Liver (tissue), 3 donors: ENCODE measurements at regions not wholly inside any gene's neighbourhood (a gene's known extent, or its start where the extent isn't known, plus 50 kb on each side); places are given as distances from the start of the nearest gene placed in this dataset.

Experiments used
- ATF3 ChIP-seq: IDR thresholded peaks from 2 replicates; pipeline ENCODE4 v1.6.1; 2016; ENCODE audit warnings: antibody characterized with exemption
- CTCF ChIP-seq: fragments of 150-350 bp; IDR thresholded peaks from 2 replicates; pipeline ENCODE4 v1.5.1; 2017; ENCODE audit warnings: improper control_type of control experiment, low read depth, low read length; ENCODE audit not compliant: missing input control
- FOXA1 ChIP-seq: IDR thresholded peaks from 2 replicates; pipeline ENCODE4 v1.6.1; 2016; ENCODE audit warnings: antibody characterized with exemption
- GABPA ChIP-seq, 2 donors: IDR thresholded peaks in 1 of 2; conservative IDR thresholded peaks in 1 of 2; 2 replicates each; pipeline ENCODE4 v1.6.1; 2016; ENCODE audit warnings: antibody characterized with exemption in 2 of 2, mild to moderate bottlenecking in 1 of 2, moderate library complexity in 1 of 2
- JUND ChIP-seq, 2 donors: IDR thresholded peaks; 2 replicates each; pipeline ENCODE4 v1.6.1; 2016; ENCODE audit warnings: antibody characterized with exemption in 2 of 2
- RAD21 ChIP-seq, 2 donors: IDR thresholded peaks; 2 replicates each; pipeline ENCODE4 v1.6.1; 2016; ENCODE audit warnings: antibody characterized with exemption in 2 of 2, mild to moderate bottlenecking in 2 of 2
- REST ChIP-seq: IDR thresholded peaks from 2 replicates; pipeline ENCODE4 v1.6.1; 2016; ENCODE audit warnings: antibody characterized with exemption, mild to moderate bottlenecking
- RXRA ChIP-seq, 2 donors: IDR thresholded peaks; 2 replicates each; pipeline ENCODE4 v1.6.1; 2017 to 2018; ENCODE audit warnings: antibody characterized with exemption in 2 of 2, mild to moderate bottlenecking in 1 of 2
- SP1 ChIP-seq: IDR thresholded peaks from 2 replicates; pipeline ENCODE4 v1.6.1; 2018; ENCODE audit warnings: antibody characterized with exemption, mild to moderate bottlenecking
- TAF1 ChIP-seq: conservative IDR thresholded peaks from 2 replicates; pipeline ENCODE4 v1.6.1; 2016; ENCODE audit warnings: antibody characterized with exemption, mild to moderate bottlenecking
- YY1 ChIP-seq: IDR thresholded peaks from 2 replicates; pipeline ENCODE4 v1.6.1; 2016; ENCODE audit warnings: antibody characterized with exemption, mild to moderate bottlenecking
- TF ChIP-seq, protein P1 (sequence below): IDR thresholded peaks from 2 replicates; pipeline ENCODE4 v1.6.1; 2016; ENCODE audit warnings: antibody characterized with exemption
- TF ChIP-seq, protein P2 (sequence below): IDR thresholded peaks from 2 replicates; pipeline ENCODE4 v1.6.1; 2016; ENCODE audit warnings: antibody characterized with exemption
- donor health status: healthy.
- donor health status: healthy.

DNA sequence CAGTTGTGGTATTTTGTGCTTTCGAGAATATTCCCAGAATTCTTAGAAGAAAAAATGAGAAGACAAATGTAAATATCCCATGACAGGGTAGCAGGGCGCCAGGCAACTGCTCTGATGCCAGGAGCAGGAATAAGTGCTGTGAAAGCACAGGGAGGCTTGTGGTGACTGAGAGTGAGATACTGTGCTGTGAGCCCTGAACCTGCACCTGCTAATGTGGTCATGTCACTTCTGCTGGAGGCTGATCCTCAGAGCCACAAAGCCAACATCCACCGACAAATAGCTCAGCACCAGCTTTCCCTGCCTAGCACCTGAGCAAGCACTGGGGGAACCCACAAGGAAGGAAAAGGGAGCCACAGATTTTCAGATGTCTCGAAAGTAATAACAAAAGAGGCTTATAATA lies 368.6 kb upstream of the CDH4 start:
- TF ChIP-seq CTCF, result no peak
- no peak for TF ChIP-seq RAD21 (IDR thresholded peaks at IDR 0.05)
- TF ChIP-seq ATF3, result no peak
- TF ChIP-seq JUND (IDR thresholded peaks at IDR 0.05), result no peak
- TF ChIP-seq, protein P1, sequence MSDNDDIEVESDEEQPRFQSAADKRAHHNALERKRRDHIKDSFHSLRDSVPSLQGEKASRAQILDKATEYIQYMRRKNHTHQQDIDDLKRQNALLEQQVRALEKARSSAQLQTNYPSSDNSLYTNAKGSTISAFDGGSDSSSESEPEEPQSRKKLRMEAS, result no peak
- no peak for TF ChIP-seq REST
- TF ChIP-seq FOXA1, result no peak
- TF ChIP-seq TAF1, result no peak
- no peak for TF ChIP-seq GABPA (IDR thresholded peaks at IDR 0.05 in 1 of 2, conservative IDR thresholded peaks at IDR 0.05 in 1 of 2)
- TF ChIP-seq SP1, result no peak
- no peak for TF ChIP-seq YY1
- TF ChIP-seq RXRA (IDR thresholded peaks at IDR 0.05), result no peak
- TF ChIP-seq, protein P2, sequence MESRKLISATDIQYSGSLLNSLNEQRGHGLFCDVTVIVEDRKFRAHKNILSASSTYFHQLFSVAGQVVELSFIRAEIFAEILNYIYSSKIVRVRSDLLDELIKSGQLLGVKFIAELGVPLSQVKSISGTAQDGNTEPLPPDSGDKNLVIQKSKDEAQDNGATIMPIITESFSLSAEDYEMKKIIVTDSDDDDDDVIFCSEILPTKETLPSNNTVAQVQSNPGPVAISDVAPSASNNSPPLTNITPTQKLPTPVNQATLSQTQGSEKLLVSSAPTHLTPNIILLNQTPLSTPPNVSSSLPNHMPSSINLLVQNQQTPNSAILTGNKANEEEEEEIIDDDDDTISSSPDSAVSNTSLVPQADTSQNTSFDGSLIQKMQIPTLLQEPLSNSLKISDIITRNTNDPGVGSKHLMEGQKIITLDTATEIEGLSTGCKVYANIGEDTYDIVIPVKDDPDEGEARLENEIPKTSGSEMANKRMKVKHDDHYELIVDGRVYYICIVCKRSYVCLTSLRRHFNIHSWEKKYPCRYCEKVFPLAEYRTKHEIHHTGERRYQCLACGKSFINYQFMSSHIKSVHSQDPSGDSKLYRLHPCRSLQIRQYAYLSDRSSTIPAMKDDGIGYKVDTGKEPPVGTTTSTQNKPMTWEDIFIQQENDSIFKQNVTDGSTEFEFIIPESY, result no peak
